RWPE1 (cell line): ENCODE measurements at regions not wholly inside any gene's neighbourhood (a gene's known extent, or its start where the extent isn't known, plus 50 kb on each side); places are given as distances from the start of the nearest gene placed in this dataset.

Source experiments
- CTCF ChIA-PET: fragments of 350-600 bp; sonication (Branson Sonifier 250); formaldehyde crosslinking; extraction: SDS; loops from one replicate; lab custom pipeline; 2021; lab: Yijun Ruan, JAX
- POLR2A ChIA-PET: fragments of 400-600 bp; formaldehyde crosslinking; extraction: SDS; loops from one replicate; lab custom pipeline; 2020; ENCODE audit warnings: antibody characterized with exemption; ENCODE audit not compliant: low non-redundant PET; lab: Yijun Ruan, JAX
- DNase-seq: peaks from one replicate; pipeline ENCODE4 v3.0.0; 2012; ENCODE audit warnings: low spot score
- H3K27ac ChIP-seq: fragments of 450-650 bp; 2 replicates; pipeline ENCODE4 v1.5.1; 2017
- TF ChIP-seq, protein P1 (sequence below): fragments of 450-650 bp; conservative IDR thresholded peaks from 2 replicates; pipeline ENCODE4 v1.5.1; 2017; ENCODE audit warnings: low read depth, mild to moderate bottlenecking

- no peak for DNase-seq
- CTCF ChIA-PET, result no interaction called here
- TF ChIP-seq, protein P1, sequence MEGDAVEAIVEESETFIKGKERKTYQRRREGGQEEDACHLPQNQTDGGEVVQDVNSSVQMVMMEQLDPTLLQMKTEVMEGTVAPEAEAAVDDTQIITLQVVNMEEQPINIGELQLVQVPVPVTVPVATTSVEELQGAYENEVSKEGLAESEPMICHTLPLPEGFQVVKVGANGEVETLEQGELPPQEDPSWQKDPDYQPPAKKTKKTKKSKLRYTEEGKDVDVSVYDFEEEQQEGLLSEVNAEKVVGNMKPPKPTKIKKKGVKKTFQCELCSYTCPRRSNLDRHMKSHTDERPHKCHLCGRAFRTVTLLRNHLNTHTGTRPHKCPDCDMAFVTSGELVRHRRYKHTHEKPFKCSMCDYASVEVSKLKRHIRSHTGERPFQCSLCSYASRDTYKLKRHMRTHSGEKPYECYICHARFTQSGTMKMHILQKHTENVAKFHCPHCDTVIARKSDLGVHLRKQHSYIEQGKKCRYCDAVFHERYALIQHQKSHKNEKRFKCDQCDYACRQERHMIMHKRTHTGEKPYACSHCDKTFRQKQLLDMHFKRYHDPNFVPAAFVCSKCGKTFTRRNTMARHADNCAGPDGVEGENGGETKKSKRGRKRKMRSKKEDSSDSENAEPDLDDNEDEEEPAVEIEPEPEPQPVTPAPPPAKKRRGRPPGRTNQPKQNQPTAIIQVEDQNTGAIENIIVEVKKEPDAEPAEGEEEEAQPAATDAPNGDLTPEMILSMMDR, result no peak
- POLR2A ChIA-PET, result no interaction called here
- no peak overlapping the region for H3K27ac ChIP-seq
Measured at GRCh38 chr1:4010284-4010683, 110.2 kb upstream of the C1orf174 start.

DNA sequence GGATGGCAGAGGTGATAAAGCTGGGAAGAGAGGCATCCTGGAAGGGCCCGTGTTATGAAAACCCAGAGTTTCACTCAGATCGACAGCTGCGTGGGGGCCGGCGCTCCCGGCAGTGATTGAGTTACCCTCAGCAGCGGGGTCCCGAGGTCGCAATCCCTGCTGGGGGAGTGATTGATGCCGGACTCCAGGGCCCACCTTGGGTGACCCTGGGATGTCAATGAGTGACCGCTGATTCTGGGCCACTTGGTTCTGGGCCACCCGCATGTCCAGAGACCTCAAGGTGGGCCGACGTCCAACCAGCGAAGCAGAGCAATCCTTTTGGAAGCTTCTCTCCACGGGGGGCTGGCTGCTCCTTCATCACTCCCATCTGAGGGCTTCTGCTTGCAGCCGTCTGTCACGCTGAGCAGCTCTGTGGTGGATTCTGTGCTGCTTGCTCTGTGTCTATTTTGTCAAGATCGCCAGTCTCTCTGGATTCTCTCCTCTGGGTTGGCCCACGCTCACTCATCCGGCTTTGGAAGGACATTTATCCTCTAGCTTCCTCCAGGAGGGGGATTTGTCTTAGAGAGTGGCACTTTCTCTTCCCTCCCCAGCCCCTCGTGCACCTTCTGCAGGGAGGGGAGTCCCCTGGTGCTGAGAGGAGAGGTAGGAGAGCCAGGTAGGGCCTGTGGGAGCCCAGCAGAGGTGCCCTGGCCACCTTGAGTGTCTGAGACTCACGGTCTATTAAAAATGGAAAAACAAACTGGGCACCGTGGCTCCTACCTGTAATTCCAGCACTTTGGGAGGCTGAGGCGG is 110.9 kb upstream of the C1orf174 start:
- ChIA-PET POLR2A (no interaction called here), CTCF (no interaction called here)
- TF ChIP-seq, protein P1, result no peak
- H3K27ac ChIP-seq, result no peak overlapping the region
- DNase-seq, result no peak

DNA sequence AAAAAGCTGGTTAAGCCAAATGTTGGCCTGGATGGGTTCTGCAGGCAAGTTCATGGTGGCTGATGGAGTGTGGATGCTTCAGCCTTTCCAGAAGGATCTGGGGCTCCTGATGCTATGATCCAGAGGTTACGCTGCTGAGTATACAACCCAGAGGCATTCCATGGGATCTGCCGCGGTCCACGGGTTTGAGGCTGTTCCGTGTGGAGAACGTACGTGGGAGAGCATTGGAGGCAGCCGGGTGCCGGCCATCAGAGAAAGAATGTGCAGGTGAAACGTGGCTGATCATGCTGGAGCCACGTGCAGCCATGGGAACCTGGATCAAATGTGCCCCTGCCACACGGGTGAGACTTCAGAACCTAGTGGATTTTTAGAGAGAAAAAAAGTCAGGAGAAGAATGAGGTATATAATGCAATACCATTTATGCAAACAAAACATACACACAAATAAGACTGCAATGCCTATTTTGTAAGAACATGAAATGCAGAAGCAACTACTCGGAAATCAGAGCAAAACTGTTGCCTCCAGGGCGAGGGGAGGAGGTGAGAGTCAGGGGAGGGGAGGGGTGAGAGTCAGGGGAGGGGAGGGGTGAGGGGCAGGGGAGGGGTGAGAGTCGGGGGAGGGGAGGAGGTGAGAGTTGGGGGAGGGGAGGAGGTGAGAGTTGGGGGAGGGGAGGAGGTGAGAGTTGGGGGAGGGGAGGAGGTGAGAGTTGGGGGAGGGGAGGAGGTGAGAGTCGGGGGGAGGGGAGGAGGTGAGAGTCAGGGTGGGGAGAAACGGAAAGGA is 116.5 kb upstream of the C1orf174 start:
- H3K27ac ChIP-seq, result no peak overlapping the region
- DNase-seq, result no peak
- ChIA-PET POLR2A (no interaction called here), CTCF (no interaction called here)
- TF ChIP-seq, protein P1, result no peak

- no peak for DNase-seq
- CTCF ChIA-PET, result no interaction called here
- no peak overlapping the region for H3K27ac ChIP-seq
- TF ChIP-seq, protein P1, result no peak
- POLR2A ChIA-PET, result no interaction called here
Measured at GRCh38 chr1:4017636-4018365, 117.7 kb upstream of the C1orf174 start.

- H3K27ac ChIP-seq, result no peak overlapping the region
- no peak for DNase-seq
- TF ChIP-seq, protein P1, result no peak
- POLR2A ChIA-PET, result no interaction called here
- CTCF ChIA-PET, result no interaction called here
Measured at GRCh38 chr1:4018466-4019146, 118.5 kb upstream of the C1orf174 start.

DNA sequence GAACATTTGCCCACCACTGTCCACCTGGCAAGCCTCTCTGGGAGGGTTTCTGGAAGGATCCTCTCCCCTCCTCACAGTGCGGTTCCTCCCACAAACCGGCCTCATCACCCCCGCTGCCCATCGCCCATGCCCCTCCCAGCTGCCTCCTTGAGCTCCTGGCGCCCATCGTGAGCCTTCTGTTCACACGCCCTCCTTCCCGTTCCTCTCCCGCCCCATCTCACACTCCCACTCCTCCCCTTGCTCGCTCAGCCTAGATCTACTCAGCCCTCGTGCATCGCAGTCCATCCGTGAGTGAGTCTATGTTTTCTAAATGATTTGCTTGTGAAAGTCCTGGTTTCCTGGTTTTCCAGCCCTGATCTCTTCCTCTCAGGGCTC is 119.1 kb upstream of the C1orf174 start:
- ChIA-PET CTCF (no interaction called here), POLR2A (no interaction called here)
- no peak for DNase-seq
- TF ChIP-seq, protein P1, result no peak
- no peak overlapping the region for H3K27ac ChIP-seq
